Stomach (tissue), 4 donors: ENCODE measurements at regions not wholly inside any gene's neighbourhood (a gene's known extent, or its start where the extent isn't known, plus 50 kb on each side); places are given as distances from the start of the nearest gene placed in this dataset.

Experiments used
- POLR2AphosphoS5 ChIP-seq, 3 donors: sonication (generic); formaldehyde crosslinking; IDR thresholded peaks; one replicate each; pipeline ENCODE4 v1.6.1; 2016; ENCODE audit warnings: antibody characterized with exemption in 3 of 3
- TF ChIP-seq, protein P1 (sequence below), 7 experiments: fragments of 450-650 bp in 4 of 7; fragments of 200-600 bp in 3 of 7; sonication (generic) in 3 of 7; IDR thresholded peaks; one replicate each; pipeline ENCODE4 v1.5.1; 2016 to 2019; ENCODE audit warnings: antibody characterized with exemption in 7 of 7, control low read depth in 2 of 7, mild to moderate bottlenecking in 1 of 7

- TF ChIP-seq, protein P1, sequence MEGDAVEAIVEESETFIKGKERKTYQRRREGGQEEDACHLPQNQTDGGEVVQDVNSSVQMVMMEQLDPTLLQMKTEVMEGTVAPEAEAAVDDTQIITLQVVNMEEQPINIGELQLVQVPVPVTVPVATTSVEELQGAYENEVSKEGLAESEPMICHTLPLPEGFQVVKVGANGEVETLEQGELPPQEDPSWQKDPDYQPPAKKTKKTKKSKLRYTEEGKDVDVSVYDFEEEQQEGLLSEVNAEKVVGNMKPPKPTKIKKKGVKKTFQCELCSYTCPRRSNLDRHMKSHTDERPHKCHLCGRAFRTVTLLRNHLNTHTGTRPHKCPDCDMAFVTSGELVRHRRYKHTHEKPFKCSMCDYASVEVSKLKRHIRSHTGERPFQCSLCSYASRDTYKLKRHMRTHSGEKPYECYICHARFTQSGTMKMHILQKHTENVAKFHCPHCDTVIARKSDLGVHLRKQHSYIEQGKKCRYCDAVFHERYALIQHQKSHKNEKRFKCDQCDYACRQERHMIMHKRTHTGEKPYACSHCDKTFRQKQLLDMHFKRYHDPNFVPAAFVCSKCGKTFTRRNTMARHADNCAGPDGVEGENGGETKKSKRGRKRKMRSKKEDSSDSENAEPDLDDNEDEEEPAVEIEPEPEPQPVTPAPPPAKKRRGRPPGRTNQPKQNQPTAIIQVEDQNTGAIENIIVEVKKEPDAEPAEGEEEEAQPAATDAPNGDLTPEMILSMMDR (IDR thresholded peaks at IDR 0.05) = no peak
- TF ChIP-seq POLR2AphosphoS5 (IDR thresholded peaks at IDR 0.05) = no peak
Observed at GRCh38 chr5:173743641-173744343, 127.3 kb upstream of the BOD1 start.
